ENCODE measurements at regions not wholly inside any gene's neighbourhood (a gene's known extent, or its start where the extent isn't known, plus 50 kb on each side); places are given as distances from the start of the nearest gene placed in this dataset.

DNA sequence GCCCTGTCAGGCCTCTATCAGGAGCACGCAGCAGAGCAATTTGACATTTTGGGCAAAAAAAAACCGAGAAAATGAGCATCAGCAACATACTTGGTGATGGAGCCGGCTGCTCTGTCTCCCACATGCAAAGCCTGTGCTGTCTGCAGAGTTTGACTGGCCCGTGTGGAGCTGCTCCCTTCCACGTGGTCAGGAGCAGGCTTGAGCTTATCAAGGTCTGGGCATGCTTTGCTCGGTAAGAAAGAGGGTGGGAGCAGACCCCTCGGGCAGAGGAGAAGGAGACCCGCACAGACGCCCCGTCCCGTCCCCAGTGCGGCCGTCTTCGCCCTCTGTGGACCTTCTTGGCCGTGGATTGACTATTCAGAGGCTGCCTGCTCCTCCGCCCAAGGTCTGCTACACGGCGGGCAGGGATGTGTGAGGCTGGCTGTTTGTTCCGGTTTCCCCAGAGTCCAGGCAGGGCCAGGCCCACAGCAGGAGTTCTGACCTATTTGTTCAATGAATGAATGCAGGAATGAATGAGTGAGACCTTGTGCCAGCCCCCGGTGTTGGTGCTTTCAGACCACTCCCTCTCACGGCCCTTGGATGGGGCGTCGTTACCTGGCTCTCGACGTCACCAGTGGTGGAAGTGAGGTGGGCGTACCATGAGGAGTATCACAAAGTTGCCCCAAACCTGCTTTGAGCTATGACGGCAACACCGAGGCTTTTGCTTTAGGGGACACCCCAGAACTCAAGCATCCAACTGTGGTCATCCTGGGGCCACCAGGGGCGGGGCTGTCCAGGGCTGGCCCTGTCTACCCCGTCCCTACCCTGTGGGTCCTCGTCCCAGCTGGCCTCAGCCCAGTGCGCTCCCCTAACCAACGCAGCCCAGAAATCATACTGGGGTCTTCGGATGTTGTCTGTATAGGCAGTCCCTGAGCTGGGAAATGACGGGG is 54.7 kb upstream of the ADRA2C start:
- H3K9me3 ChIP-seq: no peaks in the 10 kb centered on the region
- H3K36me3 ChIP-seq: no peaks in the 10 kb centered on the region
- no peak overlapping the region for H3K4me3 ChIP-seq
- no peak overlapping the region for H3K27ac ChIP-seq
- DNase-seq (no peak), ATAC-seq (no peak)
- H3K27me3 ChIP-seq: peaks cover 0 to 10% (median 6%) of the 10 kb centered on the region in 3 donors
- H3K4me1 ChIP-seq: no peaks in the 10 kb centered on the region
- TF ChIP-seq, protein P1, sequence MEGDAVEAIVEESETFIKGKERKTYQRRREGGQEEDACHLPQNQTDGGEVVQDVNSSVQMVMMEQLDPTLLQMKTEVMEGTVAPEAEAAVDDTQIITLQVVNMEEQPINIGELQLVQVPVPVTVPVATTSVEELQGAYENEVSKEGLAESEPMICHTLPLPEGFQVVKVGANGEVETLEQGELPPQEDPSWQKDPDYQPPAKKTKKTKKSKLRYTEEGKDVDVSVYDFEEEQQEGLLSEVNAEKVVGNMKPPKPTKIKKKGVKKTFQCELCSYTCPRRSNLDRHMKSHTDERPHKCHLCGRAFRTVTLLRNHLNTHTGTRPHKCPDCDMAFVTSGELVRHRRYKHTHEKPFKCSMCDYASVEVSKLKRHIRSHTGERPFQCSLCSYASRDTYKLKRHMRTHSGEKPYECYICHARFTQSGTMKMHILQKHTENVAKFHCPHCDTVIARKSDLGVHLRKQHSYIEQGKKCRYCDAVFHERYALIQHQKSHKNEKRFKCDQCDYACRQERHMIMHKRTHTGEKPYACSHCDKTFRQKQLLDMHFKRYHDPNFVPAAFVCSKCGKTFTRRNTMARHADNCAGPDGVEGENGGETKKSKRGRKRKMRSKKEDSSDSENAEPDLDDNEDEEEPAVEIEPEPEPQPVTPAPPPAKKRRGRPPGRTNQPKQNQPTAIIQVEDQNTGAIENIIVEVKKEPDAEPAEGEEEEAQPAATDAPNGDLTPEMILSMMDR (IDR thresholded peaks at IDR 0.05 in 4 of 5, conservative IDR thresholded peaks at IDR 0.05 in 1 of 5): no peak
- no peak for TF ChIP-seq POLR2A (IDR thresholded peaks at IDR 0.05)
- in situ Hi-C loops (cut with MboI; ENCODE audit: low sequenced_read_pairs in 4 of 4) (no loop called here), intact Hi-C loops (cut with DNase I; ENCODE audit: low total_unique reads) (no loop called here)

DNA sequence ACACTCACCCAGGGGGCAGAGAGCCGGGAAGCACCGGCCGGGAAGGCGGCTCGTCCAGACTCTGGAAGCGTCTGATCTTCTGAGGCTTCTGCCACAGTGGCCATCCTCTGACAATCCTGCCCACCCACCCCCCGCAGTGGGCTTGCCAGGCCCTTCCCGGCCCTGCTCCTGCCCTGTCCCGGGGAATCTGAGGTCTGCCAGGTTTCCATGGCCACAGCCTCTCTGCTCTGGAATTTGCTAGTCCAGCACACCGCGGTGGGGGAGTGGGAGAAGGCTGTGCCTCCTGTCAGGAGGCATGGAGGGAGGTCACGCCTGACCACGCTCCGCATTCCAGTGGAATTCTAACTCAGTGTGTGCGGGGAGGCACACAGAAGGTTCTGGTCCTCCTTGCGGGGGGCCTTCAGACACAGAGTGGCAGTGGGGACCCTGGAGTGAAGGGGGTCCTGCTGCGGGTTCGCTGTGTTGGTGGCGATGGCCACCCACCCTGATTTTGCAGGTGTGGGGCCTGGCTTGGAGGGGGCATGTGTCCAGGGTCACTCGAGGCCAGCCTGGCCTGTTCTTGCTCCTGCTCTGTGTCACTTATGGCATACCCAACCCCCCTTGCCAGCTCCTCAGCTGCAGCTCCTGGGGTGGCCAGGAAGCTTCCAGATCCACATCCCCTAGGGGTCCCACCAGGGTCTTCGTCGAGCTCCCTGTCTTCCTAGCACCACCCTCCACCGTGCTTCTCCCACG is 55.6 kb upstream of the ADRA2C start:
- DNase-seq (no peak), ATAC-seq (no peak)
- H3K4me3 ChIP-seq: no peak overlapping the region
- H3K36me3 ChIP-seq: no peaks in the 10 kb centered on the region
- H3K27ac ChIP-seq: no peak overlapping the region
- H3K4me1 ChIP-seq: no peaks in the 10 kb centered on the region
- H3K27me3 ChIP-seq: peaks cover 0 to 12% (median 10%) of the 10 kb centered on the region in 3 donors
- TF ChIP-seq, protein P1 (IDR thresholded peaks at IDR 0.05 in 4 of 5, conservative IDR thresholded peaks at IDR 0.05 in 1 of 5): no peak
- in situ Hi-C loops (cut with MboI; ENCODE audit: low sequenced_read_pairs in 4 of 4) (no loop called here), intact Hi-C loops (cut with DNase I; ENCODE audit: low total_unique reads) (no loop called here)
- H3K9me3 ChIP-seq: no peaks in the 10 kb centered on the region

DNA sequence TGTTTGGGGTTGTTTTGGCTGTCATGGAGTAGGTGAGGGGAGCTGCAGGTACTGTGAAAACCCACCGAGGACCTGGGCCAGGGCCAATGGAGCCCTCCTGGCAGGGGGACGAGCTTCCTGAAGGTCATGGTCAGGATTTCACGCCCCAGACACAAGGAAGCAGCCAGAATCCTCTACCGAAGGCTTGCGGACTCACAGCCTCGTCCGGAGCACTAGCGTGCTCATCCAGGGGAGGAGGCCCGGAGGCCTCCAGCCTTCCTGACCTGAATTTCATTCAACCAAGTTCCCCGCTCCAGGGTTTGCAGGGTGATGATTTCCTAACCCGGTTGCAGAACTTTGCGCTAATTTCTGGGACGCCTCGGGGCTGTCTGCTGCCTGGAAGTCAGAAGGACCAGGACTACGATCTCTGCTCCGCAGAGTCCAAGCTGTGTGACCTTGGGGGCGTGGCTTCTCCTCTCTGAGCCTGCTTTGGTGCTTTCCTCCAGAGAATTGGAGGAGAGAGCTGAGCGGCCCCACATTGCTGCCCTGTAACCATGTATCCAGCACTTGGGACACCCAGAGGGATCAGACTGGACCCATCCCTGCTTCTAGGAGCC is 56.2 kb upstream of the ADRA2C start:
- TF ChIP-seq, protein P1 (IDR thresholded peaks at IDR 0.05 in 4 of 5, conservative IDR thresholded peaks at IDR 0.05 in 1 of 5): no peak
- TF ChIP-seq POLR2A (IDR thresholded peaks at IDR 0.05): no peak
- Histone ChIP-seq H3K4me3 (no peak overlapping the region), H3K27me3 (peaks cover 0 to 12% (median 10%) of the 10 kb centered on the region in 3 donors), H3K27ac (no peak overlapping the region), H3K9me3 (no peaks in the 10 kb centered on the region), H3K4me1 (no peaks in the 10 kb centered on the region), H3K36me3 (no peaks in the 10 kb centered on the region)
- intact Hi-C loops (cut with DNase I; ENCODE audit: low total_unique reads) (no loop called here), in situ Hi-C loops (cut with MboI; ENCODE audit: low sequenced_read_pairs in 4 of 4) (no loop called here)
- no peak for ATAC-seq
- no peak for DNase-seq

DNA sequence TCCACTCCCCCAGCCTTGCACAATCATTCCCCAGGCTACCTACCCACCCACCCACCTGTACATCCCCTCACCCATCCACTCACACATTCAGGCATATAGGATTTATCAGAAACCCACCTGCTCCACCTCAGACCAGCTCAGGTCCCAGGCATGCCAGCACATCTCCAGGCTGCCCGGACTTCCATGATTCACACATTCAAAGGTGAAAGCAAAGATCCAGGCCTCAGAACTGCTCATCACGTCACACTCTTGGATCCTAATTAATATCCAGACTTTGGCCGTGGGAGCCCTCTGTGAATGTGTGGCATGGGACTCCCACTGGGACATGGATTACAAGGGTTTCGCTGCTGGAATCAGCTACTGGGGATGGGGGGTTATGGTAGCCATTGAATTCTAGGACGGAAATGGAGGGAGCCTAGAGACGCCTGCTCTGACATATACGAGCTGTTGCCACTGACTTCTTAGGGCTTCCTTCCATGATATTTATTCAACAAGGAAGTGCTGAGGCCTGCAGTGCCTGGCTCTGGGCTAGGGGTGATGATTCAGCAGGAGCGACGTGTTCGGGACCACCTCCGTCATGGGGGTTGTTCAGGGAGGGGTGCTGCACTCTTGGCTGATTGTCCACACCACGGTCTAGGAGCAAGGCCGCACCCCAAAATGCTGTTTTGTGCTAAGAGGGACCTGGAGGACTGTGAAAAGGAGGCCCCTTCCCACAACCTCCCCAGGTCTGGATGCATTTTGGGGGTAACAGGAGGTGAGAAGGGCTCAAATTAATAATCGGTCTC is 56.9 kb upstream of the ADRA2C start:
- DNase-seq: no peak
- Histone ChIP-seq H3K27me3 (peaks cover 6 to 12% (median 10%) of the 10 kb centered on the region in 3 donors), H3K4me1 (no peaks in the 10 kb centered on the region), H3K9me3 (no peaks in the 10 kb centered on the region), H3K4me3 (no peak overlapping the region), H3K27ac (no peak overlapping the region), H3K36me3 (no peaks in the 10 kb centered on the region)
- in situ Hi-C loops (cut with MboI; ENCODE audit: low sequenced_read_pairs in 4 of 4) (no loop called here), intact Hi-C loops (cut with DNase I; ENCODE audit: low total_unique reads) (no loop called here)
- no peak for TF ChIP-seq POLR2A (IDR thresholded peaks at IDR 0.05)
- TF ChIP-seq, protein P1 (IDR thresholded peaks at IDR 0.05 in 4 of 5, conservative IDR thresholded peaks at IDR 0.05 in 1 of 5): no peak
- no peak for ATAC-seq

All from gastrocnemius medialis (tissue), 4 donors.